ENCODE measurements at regions not wholly inside any gene's neighbourhood (a gene's known extent, or its start where the extent isn't known, plus 50 kb on each side); places are given as distances from the start of the nearest gene placed in this dataset.
A peak's percentile ranks its signal among the peaks of the same experiment; 100 is the strongest.
"Not testable (repeated sequence)": the region's sequence is repeated elsewhere in the genome, so short reads cannot be mapped to it uniquely, and the experiment has no call there.

DNA sequence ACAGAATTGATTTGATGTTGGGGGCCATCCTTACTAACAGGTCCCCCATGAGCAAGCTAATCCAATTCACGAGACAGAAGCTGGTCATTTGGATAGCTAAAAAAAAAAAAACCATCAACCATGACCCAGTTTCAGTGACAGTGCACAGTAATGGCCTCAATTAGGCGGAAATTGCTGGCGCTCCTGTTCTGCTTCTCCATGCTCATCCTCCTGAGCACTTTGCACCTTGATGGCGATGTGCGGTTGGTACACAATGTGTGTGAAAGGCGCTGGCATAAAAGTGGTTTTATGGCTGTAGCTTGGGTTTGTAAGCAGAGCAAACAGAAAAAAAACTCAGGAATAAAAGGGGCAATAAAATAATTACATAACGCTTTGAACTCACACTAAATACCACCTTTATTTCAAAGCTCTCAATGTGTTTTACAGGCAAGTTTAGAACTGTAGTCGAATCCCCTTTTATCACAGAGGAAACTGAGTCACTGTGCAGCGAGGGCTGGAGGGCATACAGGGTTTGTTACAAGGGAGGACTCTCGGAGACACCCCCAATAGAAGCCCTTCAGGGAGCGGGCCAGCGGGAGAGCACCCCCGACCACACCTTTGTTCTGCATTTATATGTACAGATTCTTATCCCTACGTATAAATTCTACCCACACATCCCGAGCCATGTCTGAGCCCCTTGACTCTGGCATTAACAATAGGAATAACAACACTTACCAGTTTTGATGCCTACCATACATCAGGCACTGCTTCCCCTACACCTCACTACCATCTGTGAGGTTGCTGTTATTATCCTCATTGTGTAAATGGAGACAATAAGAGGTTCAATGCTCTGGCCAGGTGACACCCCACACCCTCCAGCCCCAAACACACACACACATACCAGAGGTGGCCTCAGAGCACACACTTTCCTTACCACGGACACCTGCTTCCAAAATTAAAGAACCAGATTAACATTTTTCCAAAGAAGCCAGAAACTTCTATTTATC, 213.5 kb upstream of the IRF2BP2 start:
- no peak for DNase-seq (ENCODE audit: low spot score)

DNA sequence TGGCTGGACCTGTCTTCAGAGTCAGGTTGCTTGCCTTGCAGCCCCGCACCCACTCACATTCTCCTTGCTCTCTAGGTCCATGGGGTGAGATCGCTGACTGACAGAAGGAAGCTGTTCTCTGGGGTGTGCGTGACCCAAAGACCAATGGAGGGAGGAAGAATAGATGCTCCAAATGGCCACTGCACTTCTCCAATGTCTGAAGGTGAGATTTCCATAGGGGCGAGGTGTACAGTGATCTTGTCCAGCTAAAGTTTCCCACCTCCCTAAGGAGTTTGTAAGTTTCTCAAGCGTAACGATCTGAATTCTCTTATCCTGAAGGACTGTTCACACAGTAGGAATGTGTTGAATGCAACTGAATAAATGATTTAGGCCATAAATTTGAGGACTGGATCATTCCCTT, 211.9 kb upstream of the IRF2BP2 start:
- no peak for DNase-seq (ENCODE audit: low spot score)

DNA sequence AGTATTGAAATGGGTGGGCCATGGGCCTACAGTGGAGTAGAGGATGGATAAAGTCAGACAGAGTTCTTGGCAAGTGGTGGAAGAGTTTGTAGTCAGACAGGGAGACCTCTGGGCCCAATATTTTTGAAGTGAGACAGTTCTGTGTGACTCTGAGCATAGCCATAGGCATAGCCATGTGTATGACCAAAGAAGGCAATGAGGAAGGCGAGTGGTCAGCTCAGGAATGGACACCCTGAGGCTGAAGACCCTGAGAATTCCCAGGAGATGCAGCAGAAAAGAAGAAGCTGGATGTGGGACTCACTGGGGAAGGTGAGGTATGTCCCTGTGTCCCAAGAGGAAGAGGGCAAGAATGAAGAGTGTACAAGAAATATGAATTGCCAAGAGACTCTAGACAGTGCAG, 210.6 kb upstream of the IRF2BP2 start:
- DNase-seq (ENCODE audit: low spot score): no peak

GRCh38 chr1:234819845-234820244, 209.9 kb upstream of the IRF2BP2 start:
- DNase-seq (ENCODE audit: low spot score): not testable (repeated sequence)

GRCh38 chr1:234818040-234818387, 208.0 kb upstream of the IRF2BP2 start:
- DNase-seq (ENCODE audit: low spot score): not testable (repeated sequence)

- DNase-seq (ENCODE audit: low spot score): peak; percentile 75
These were observed 207.5 kb upstream of the IRF2BP2 start for GRCh38 chr1:234817313-234818039.

DNA sequence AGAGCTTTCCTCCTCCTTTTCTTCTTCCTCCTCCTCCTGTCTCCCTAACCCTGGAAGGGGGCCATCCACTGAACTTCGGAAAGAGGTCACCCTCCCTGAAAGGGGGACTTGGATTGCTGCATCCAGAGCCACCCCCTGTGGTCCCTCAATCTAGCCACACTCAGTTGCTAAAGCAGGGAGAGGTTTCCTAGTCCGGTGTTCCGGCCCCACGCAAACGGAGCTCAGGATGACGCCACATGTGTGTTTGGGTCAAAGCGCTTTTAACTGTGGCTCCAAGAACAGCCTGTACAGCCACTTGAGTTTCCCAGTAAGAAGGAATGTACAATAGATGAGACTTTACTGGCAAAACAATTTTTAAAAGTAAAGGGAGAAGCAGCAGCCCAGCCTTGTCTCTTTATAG, 206.9 kb upstream of the IRF2BP2 start:
- peak; percentile 40 for DNase-seq (ENCODE audit: low spot score)

- peak; percentile 68 for DNase-seq (ENCODE audit: low spot score)
These were observed 206.3 kb upstream of the IRF2BP2 start for GRCh38 chr1:234816186-234816851.

DNA sequence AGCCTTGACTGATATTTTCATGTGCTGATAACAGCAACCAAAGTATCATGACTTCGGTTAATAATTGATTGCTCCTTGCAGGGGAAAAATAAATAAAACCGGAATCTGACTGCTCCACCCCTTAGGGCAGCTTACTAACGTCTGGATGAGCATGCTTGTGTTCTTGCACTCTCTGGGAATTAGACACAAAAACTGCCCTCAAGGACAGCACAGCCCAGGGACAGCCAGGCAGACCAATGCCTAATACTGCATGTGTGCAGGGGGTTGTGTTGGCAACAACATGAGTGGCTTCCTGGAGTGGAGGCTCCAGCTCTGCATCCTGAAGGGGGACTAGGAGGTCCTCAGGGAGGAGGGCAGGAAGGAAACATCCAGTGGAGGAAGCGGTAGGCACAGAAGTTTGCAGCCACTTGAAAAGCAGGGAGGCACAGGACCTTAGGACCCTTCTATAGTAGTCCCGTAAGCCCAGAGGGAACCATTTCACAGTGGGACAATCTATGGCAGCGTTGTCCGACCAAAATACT, 205.4 kb upstream of the IRF2BP2 start:
- not testable (repeated sequence) for DNase-seq (ENCODE audit: low spot score)

- not testable (repeated sequence) for DNase-seq (ENCODE audit: low spot score)
These were observed 204.3 kb upstream of the IRF2BP2 start for GRCh38 chr1:234814235-234814634.

- DNase-seq (ENCODE audit: low spot score): peak; percentile 53
These were observed 201.8 kb upstream of the IRF2BP2 start for GRCh38 chr1:234811824-234812223.

- not testable (repeated sequence) for DNase-seq (ENCODE audit: low spot score)
These were observed 200.7 kb upstream of the IRF2BP2 start for GRCh38 chr1:234810726-234811125.

DNA sequence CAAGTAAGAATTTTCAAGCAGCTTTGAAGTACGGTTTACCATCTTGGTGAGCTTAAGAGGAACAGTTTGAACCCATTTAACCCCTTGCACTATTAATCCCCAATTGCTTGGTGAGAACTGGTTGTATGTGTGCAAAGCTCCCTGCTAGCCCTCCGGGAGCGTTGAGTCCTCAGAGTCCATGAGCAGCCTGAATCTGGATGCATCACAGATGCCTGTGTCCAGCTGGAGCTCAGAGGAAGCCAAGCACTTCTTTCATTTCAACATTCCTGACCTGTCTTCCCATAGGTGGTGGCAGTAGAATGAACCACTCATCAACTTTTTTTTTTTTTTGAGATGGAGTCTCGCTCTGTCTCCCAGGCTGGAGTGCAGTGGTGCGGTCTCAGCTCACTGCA, 199.9 kb upstream of the IRF2BP2 start:
- DNase-seq (ENCODE audit: low spot score): not testable (repeated sequence)

DNA sequence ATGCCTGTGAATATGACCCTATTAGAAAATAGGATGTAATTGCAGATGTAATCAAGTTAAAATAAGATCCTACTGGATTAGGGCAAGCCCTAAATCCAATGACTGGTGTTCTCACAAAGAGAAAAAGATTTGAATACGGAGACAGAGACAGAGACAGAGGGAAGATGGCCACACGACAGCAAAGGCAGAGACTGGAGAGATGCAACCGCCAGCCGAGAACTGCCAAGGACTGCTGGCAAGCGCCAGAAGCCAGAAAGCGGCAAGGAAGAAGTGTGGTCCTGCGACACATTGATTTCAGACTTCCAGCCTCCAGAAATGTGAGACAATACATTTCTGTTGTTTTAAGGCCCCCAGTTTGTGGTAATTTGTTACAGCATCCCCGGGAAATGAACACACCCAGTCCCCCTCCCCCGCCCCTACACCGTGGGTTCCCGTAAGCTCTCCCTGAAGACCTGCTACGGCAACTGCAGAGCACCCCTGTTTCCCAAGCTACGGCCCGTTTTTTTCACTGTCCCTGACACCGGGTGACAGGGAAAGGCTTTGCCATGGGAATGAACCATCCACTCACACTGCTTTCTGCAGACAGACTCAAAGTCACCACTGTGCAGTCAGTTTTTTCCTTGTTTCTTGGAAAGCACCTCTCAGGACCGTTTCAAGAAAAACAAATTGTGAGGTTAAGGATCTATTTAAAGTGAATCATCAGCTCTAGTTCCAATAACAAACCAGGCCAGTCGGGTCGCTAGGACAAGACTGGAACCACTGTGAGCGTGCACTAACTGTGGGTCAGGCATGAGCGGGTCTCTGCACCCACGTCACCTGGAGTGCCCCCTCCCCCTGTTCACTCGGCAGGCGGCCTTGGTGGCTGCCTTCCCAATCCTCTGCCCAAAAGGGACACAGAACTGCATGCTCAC, 199.2 kb upstream of the IRF2BP2 start:
- DNase-seq (ENCODE audit: low spot score): not testable (repeated sequence)

DNA sequence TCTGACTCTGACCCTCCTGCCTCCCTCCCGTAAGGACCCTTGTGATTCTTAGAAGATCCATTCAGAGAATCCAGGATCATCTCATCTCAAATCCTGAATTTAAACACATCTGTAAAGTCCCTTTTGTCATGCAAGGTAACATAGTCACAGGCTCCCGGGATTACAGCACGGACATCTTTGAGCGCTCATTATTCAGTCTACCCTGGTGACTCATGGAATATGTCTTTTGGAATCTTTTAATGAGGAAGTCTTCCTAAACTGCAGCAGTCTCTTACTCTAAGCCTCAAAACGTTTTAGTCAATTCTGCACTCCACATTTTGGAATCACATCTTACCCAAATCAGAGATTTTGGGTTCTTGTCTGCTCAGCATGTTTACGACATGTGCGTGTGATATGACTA, 198.5 kb upstream of the IRF2BP2 start:
- DNase-seq (ENCODE audit: low spot score): not testable (repeated sequence)

DNA sequence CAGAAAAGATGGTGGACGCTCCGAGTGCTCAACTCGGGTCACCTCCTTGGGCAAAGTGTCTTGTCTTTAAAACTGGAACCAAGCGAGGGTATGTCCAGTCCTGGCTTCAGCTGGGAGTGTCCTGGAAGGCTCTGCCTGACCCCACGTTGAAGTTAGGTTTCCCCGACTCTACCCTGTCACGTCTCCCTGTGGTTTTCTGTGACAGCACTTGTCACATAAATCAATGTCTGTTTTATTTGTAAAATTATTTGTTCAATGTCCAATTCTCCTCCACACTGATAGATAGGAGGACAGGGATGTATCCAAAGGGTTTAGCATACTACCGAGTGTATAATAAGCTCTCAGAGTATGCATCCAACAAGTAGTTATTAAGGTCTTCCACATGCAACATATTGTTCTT, 197.7 kb upstream of the IRF2BP2 start:
- not testable (repeated sequence) for DNase-seq (ENCODE audit: low spot score)

DNA sequence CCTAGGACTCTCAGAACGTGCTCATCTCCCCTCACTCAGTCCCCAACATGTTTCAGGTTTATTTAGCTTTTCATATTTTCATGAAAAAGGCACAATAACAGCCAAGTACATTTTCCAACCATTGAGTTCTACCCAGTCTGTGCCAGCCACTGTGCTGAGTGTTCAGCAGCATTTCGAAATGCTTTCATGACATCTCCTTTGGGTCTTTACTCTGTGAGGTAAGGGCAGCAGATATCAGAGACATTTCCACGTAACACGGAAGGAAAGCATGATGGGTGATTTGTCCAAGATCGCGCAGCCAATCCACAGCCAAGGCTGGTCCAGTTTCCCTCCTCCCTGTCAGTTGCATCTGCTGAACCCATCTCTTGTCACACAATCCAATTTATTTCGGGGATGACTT, 192.6 kb upstream of the IRF2BP2 start:
- not testable (repeated sequence) for DNase-seq (ENCODE audit: low spot score)

- not testable (repeated sequence) for DNase-seq (ENCODE audit: low spot score)
These were observed 191.7 kb upstream of the IRF2BP2 start for GRCh38 chr1:234801636-234802035.

DNA sequence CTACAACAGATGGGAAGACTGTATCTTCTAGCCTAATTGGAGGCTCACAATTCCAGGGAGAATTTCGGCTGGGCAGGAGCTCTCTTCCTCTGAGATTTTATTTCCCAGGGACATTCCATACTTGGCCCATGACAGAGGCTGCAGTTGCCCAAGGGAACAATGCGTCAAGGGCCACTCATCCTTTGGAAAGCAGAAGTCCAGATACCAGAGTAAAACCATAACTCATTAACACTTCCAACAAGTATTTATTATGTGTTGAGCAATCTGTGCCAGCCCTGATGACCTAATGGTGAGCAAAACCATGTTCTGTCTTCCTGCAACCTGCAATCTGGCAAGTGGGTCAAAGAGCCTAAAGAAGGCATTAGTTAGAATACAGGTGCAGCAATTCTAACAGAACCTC, 191.2 kb upstream of the IRF2BP2 start:
- not testable (repeated sequence) for DNase-seq (ENCODE audit: low spot score)

DNA sequence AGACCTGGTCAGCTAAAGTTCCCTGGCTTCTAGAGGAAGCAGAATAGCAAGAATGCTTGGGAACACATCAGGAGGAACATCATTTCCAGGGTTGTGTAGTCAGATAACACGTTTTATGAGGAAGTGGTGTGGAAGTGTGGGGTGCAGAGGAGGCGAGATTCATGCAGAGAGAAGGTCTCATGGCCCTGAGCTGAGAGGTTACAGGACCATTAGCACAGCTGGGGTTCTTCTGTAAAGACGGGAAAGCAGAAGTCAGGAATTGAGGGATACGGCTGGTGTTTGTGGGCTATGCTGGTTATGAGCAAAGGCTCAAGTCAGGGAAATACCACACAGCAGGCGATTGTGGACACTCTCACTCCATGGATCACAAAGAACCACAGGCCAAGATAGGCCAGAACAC, 190.6 kb upstream of the IRF2BP2 start:
- not testable (repeated sequence) for DNase-seq (ENCODE audit: low spot score)
